PC-3 (cell line): ENCODE measurements at regions not wholly inside any gene's neighbourhood (a gene's known extent, or its start where the extent isn't known, plus 50 kb on each side); places are given as distances from the start of the nearest gene placed in this dataset.

Experiments used
- ATAC-seq: fragments of 200-7000 bp; cut with Tn5 transposase; 2 replicates; pipeline ENCODE4 v1.9.1; 2020; ENCODE audit warnings: mild to moderate bottlenecking, moderate library complexity
- BruUV-seq: library from RNA; stranded (reverse); fragments of 400-500 nt; replicated peaks from 2 replicates; lab custom pipeline; 2021; lab: Mats Ljungman, UMichigan
- CTCF ChIA-PET: fragments of 300-600 bp; sonication (Branson Sonifier 250); formaldehyde crosslinking; loops from one replicate; lab custom pipeline; 2022; ENCODE audit warnings: antibody characterized with exemption; lab: Charles Lee
- POLR2A ChIA-PET: fragments of 300-600 bp; sonication (Branson Sonifier 250); formaldehyde crosslinking; loops from one replicate; lab custom pipeline; 2022; ENCODE audit warnings: antibody characterized with exemption; ENCODE audit not compliant: unreplicated experiment; lab: Charles Lee
- DNase-seq: peaks from one replicate; pipeline ENCODE4 v3.0.0-alpha.2; 2015
- H2AFZ ChIP-seq: fragments of 300-600 bp; sonication (generic); 2 replicates; pipeline ENCODE4 v1.6.0; 2016; ENCODE audit warnings: antibody characterized with exemption, low read length
- H3F3A ChIP-seq: fragments of 300-600 bp; sonication (generic); one replicate; pipeline ENCODE4 v1.6.0; 2017; ENCODE audit warnings: antibody characterized with exemption, low read length, control low read depth, mild to moderate bottlenecking; ENCODE audit not compliant: unreplicated experiment
- H3K27ac ChIP-seq: fragments of 300-600 bp; sonication (generic); 2 replicates; pipeline ENCODE4 v1.5.1; 2016; ENCODE audit warnings: mild to moderate bottlenecking, low read length
- H3K27me3 ChIP-seq: fragments of 300-600 bp; sonication (generic); 2 replicates; pipeline ENCODE4 v1.6.1; 2016; ENCODE audit warnings: low read length, mixed read lengths
- H3K36me3 ChIP-seq: fragments of 300-600 bp; sonication (generic); 2 replicates; pipeline ENCODE4 v1.6.1; 2016; ENCODE audit warnings: low read depth, mixed run types, low read length, mixed read lengths
- H3K4me1 ChIP-seq: fragments of 300-600 bp; sonication (generic); 2 replicates; pipeline ENCODE4 v1.5.1; 2016; ENCODE audit warnings: low read length; ENCODE audit not compliant: insufficient read depth
- H3K4me2 ChIP-seq: fragments of 300-600 bp; sonication (generic); 2 replicates; pipeline ENCODE4 v1.6.0; 2016; ENCODE audit warnings: low read length
- H3K4me3 ChIP-seq: fragments of 300-600 bp; sonication (generic); 2 replicates; pipeline ENCODE4 v1.5.1; 2016; ENCODE audit warnings: mild to moderate bottlenecking, low read length, mixed read lengths
- H3K79me2 ChIP-seq: fragments of 300-600 bp; sonication (generic); 2 replicates; pipeline ENCODE4 v1.6.1; 2017; ENCODE audit warnings: low read length, mixed read lengths
- H3K9ac ChIP-seq: fragments of 300-600 bp; sonication (generic); 2 replicates; pipeline ENCODE4 v1.6.0; 2016; ENCODE audit warnings: mild to moderate bottlenecking, low read length
- H3K9me2 ChIP-seq: fragments of 300-600 bp; sonication (generic); replicated peaks from 2 replicates; pipeline ENCODE4 v1.6.1; 2016; ENCODE audit warnings: mixed run types, low read length, mixed read lengths
- H3K9me3 ChIP-seq: fragments of 300-600 bp; sonication (generic); 2 replicates; pipeline ENCODE4 v1.6.1; 2016; ENCODE audit warnings: low read length, mixed read lengths
- H4K20me1 ChIP-seq: fragments of 300-600 bp; sonication (generic); 2 replicates; pipeline ENCODE4 v1.6.1; 2016; ENCODE audit warnings: low read length, mixed read lengths
- EZH2 ChIP-seq: fragments of 300-600 bp; sonication (generic); IDR thresholded peaks from one replicate; pipeline ENCODE4 v1.6.1; 2017; ENCODE audit warnings: antibody characterized with exemption, mild to moderate bottlenecking, low read length; ENCODE audit not compliant: unreplicated experiment
- EZH2phosphoT487 ChIP-seq: fragments of 300-600 bp; sonication (generic); IDR thresholded peaks from 2 replicates; pipeline ENCODE4 v1.6.1; 2018; ENCODE audit warnings: mild to moderate bottlenecking, antibody characterized with exemption, low read length, borderline replicate concordance
- intact Hi-C: fragments of 100-400 bp; cut with micrococcal nuclease; formaldehyde crosslinking; loops from 2 replicates; pipeline ENCODE4 v1.9.0; 2023
- TF ChIP-seq, protein P1 (sequence below): fragments of 300-600 bp; sonication (generic); conservative IDR thresholded peaks from 2 replicates; pipeline ENCODE4 v1.5.1; 2017; ENCODE audit warnings: antibody characterized with exemption, low read depth, mild to moderate bottlenecking, low read length

DNA sequence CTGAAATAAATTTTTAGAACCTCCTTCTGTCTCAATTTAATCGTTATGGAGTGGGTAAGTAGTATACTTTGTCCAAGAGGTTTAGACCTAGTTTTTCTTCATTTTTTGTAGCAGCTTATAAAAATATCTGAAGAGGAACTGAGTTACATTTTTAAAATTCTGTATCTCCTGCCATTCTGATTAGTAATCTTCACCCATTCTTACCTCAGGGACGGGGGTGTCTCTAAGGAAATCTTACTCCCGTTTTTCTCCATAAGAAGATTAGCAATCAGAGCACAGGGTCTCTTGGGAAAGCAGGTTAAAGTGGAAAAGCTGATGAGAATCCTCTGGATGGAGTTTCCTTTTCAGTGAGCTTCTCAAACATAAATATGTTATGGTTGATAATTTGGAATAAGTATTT is 259.3 kb upstream of the FAM83B start:
- BruUV-seq: no TSS peak
- Histone ChIP-seq H3K27me3 (no peaks in the 10 kb centered on the region), H3K36me3 (no peaks in the 10 kb centered on the region), H3K9me3 (no peaks in the 10 kb centered on the region), H4K20me1 (no peaks in the 10 kb centered on the region), H3K9ac (no peak overlapping the region), H3K79me2 (no peaks in the 10 kb centered on the region), H3K4me3 (no peak overlapping the region), H3F3A (no peaks in the 10 kb centered on the region), H3K27ac (no peak overlapping the region), H3K9me2 (no peaks in the 10 kb centered on the region), H3K4me1 (peaks cover 7% of the 10 kb centered on the region; the same call in 1 of the 2 replicates), H3K4me2 (no peak overlapping the region), H2AFZ (0 out of 2 replicates have a peak overlapping the region, but pooled peaks have one; percentile 27)
- ChIA-PET CTCF (no interaction called here), POLR2A (no interaction called here)
- ATAC-seq (no peak), DNase-seq (no peak)
- TF ChIP-seq EZH2phosphoT487 (no peak), EZH2 (no peak)
- TF ChIP-seq, protein P1, sequence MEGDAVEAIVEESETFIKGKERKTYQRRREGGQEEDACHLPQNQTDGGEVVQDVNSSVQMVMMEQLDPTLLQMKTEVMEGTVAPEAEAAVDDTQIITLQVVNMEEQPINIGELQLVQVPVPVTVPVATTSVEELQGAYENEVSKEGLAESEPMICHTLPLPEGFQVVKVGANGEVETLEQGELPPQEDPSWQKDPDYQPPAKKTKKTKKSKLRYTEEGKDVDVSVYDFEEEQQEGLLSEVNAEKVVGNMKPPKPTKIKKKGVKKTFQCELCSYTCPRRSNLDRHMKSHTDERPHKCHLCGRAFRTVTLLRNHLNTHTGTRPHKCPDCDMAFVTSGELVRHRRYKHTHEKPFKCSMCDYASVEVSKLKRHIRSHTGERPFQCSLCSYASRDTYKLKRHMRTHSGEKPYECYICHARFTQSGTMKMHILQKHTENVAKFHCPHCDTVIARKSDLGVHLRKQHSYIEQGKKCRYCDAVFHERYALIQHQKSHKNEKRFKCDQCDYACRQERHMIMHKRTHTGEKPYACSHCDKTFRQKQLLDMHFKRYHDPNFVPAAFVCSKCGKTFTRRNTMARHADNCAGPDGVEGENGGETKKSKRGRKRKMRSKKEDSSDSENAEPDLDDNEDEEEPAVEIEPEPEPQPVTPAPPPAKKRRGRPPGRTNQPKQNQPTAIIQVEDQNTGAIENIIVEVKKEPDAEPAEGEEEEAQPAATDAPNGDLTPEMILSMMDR: no peak
- intact Hi-C loops: no loop called here

DNA sequence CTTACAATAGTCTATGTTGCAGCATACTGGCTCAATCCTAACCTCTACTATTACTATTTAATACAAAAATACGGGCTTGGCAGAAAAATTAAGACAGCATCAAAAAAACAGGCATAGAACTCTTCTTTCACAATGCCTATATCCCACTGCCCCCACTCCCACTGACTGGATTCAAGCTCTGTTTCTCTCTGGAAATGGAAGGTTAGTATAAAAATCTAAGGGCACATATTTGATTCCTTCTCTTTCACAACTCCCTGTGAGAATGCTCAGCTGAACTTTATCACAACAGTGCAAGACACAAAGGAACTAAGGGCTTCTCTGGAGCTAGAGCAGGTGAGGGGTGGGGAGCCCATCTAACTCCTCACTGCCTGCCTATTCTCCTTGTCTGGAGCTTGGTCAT is 258.4 kb upstream of the FAM83B start:
- no peaks in the 10 kb centered on the region for H3K27me3 ChIP-seq
- DNase-seq (no peak), ATAC-seq (no peak)
- no peak overlapping the region for H3K9ac ChIP-seq
- H4K20me1 ChIP-seq: no peaks in the 10 kb centered on the region
- H3F3A ChIP-seq: no peaks in the 10 kb centered on the region
- ChIA-PET POLR2A (no interaction called here), CTCF (no interaction called here)
- no TSS peak for BruUV-seq
- TF ChIP-seq EZH2 (no peak), EZH2phosphoT487 (no peak)
- TF ChIP-seq, protein P1: no peak
- intact Hi-C loops: no loop called here
- no peaks in the 10 kb centered on the region for H3K79me2 ChIP-seq
- H3K4me2 ChIP-seq: no peak overlapping the region
- peaks cover 7% of the 10 kb centered on the region; the same call in 1 of the 2 replicates for H3K4me1 ChIP-seq
- H2AFZ ChIP-seq: 0 out of 2 replicates have a peak overlapping the region, but pooled peaks have one; percentile 24
- H3K9me3 ChIP-seq: no peaks in the 10 kb centered on the region
- no peaks in the 10 kb centered on the region for H3K36me3 ChIP-seq
- no peaks in the 10 kb centered on the region for H3K9me2 ChIP-seq
- no peak overlapping the region for H3K27ac ChIP-seq
- H3K4me3 ChIP-seq: no peak overlapping the region

DNA sequence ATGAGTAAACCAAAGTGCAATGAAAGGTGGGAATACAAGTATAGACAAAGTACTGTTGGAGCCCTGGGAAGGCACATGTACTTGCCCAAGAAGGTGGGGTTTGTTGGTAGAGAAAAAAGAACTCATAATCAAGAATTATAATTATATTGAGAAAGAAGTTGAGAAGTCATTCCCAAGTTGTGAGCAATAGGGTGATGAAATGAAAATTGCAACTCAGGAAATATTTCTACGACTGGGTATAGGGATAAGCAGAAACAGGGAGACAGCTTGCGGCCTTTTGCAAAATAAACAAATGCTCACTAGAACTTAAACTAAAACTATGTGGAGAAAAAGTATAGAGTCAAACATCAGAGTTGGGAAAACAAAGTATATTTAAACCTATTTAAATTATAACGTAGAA is 250.7 kb upstream of the FAM83B start:
- no peak overlapping the region for H3K27ac ChIP-seq
- BruUV-seq: no TSS peak
- no peak overlapping the region for H3K4me3 ChIP-seq
- intact Hi-C loops: no loop called here
- H3K4me1 ChIP-seq: peaks cover 4% of the 10 kb centered on the region; the same call in 1 of the 2 replicates
- ATAC-seq (no peak), DNase-seq (no peak)
- H3K27me3 ChIP-seq: no peaks in the 10 kb centered on the region
- POLR2A ChIA-PET: no interaction called here
- no peaks in the 10 kb centered on the region for H3K9me3 ChIP-seq
- H4K20me1 ChIP-seq: no peaks in the 10 kb centered on the region
- no peaks in the 10 kb centered on the region for H3K9me2 ChIP-seq
- CTCF ChIA-PET: no interaction called here
- no peak overlapping the region for H3K9ac ChIP-seq
- no peak overlapping the region for H3K4me2 ChIP-seq
- H3F3A ChIP-seq: no peaks in the 10 kb centered on the region
- TF ChIP-seq EZH2phosphoT487: no peak
- no peak for TF ChIP-seq EZH2
- TF ChIP-seq, protein P1: no peak
- no peaks in the 10 kb centered on the region for H3K79me2 ChIP-seq
- no peak overlapping the region for H2AFZ ChIP-seq
- no peaks in the 10 kb centered on the region for H3K36me3 ChIP-seq
